OCI-LY1 (cell line): ENCODE measurements at regions not wholly inside any gene's neighbourhood (a gene's known extent, or its start where the extent isn't known, plus 50 kb on each side); places are given as distances from the start of the nearest gene placed in this dataset.

Source experiments
- CTCF ChIP-seq: fragments of 200-600 bp; sonication (generic), shearing (Covaris generic); IDR thresholded peaks from 2 replicates; pipeline ENCODE4 v1.5.1; 2017; ENCODE audit warnings: mild to moderate bottlenecking, antibody characterized with exemption, low read length, moderate library complexity, mixed read lengths
- EZH2 ChIP-seq: fragments of 200-600 bp; sonication (generic), shearing (Covaris generic); IDR thresholded peaks from 2 replicates; pipeline ENCODE4 v1.8.0; 2017; ENCODE audit warnings: borderline replicate concordance, mixed run types, mild to moderate bottlenecking, antibody characterized with exemption, low read length, moderate library complexity, mixed read lengths

DNA sequence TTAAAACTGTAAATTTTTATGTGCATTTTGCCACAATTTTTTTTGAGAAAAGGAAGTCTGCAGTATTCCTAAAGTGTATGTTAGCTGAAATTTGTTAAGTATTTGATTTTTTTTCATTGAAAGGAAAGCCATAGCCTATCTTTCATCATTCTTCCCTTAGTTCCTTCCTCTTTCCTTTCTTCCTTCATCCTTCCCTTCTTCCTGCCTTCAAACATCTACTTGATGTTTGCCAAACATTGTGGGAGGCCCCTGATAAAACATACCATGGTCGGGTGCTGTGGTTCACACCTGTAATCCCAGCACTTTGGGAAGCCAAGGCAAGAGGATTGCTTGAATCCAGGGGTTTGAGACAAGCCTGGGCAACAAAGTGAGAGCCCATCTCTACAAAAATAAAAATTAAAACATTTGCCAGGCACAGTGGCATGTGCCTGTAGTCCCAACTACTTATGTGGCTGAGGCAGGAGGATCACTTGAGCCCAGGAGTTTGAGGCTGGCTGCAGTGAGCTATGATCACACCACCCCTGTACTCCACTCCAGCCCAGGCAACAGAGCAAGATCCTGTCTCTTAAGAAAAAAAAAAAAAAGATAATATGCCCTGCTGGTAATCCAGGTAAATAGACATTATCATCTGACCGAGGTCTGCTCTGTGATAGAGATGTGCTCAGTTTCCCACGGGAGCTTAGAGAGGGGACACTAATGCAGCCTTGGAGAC is 62.9 kb upstream of the FOXN2 start:
- TF ChIP-seq CTCF (no peak), EZH2 (no peak)
